K562 (cell line): ENCODE measurements at regions not wholly inside any gene's neighbourhood (a gene's known extent, or its start where the extent isn't known, plus 50 kb on each side); places are given as distances from the start of the nearest gene placed in this dataset.

Source experiments
- EP300 ChIP-seq: IDR thresholded peaks from 2 replicates; pipeline ENCODE4 v1.6.1; 2012; ENCODE audit warnings: low read length, improper control_type of control experiment
- MYC ChIP-seq, 2 experiments: fragments of 250-450 bp in 1 of 2; sonication (Bioruptor Pico) in 1 of 2; IDR thresholded peaks; 2 replicates each; pipeline versions ENCODE4 v1.5.1 to v1.6.1; 2012 to 2021; ENCODE audit warnings: low read depth in 2 of 2, borderline replicate concordance in 1 of 2, improper control_type of control experiment in 1 of 2, low read length in 1 of 2, mild to moderate bottlenecking in 1 of 2, moderate library complexity in 1 of 2
- TF ChIP-seq, protein P1 (sequence below), 3 experiments: IDR thresholded peaks in 2 of 3; conservative IDR thresholded peaks in 1 of 3; 2 replicates each; pipeline ENCODE4 v1.5.1; 2011 to 2012; ENCODE audit warnings: low read length in 3 of 3, mild to moderate bottlenecking in 3 of 3, control low read depth in 2 of 3, improper control_type of control experiment in 1 of 3, inconsistent platforms in 1 of 3, low read depth in 1 of 3, mixed read lengths in 1 of 3, moderate library complexity in 1 of 3; ENCODE audit not compliant: insufficient read depth in 2 of 3
- TF ChIP-seq, protein P2 (sequence below): fragments of 250-450 bp; sonication (Bioruptor Pico); IDR thresholded peaks from 2 replicates; pipeline ENCODE4 v1.8.0; 2022; ENCODE audit warnings: inconsistent platforms

GRCh38 chr12:74440469-74440868 is 97.2 kb upstream of the ATXN7L3B start:
- TF ChIP-seq, protein P1, sequence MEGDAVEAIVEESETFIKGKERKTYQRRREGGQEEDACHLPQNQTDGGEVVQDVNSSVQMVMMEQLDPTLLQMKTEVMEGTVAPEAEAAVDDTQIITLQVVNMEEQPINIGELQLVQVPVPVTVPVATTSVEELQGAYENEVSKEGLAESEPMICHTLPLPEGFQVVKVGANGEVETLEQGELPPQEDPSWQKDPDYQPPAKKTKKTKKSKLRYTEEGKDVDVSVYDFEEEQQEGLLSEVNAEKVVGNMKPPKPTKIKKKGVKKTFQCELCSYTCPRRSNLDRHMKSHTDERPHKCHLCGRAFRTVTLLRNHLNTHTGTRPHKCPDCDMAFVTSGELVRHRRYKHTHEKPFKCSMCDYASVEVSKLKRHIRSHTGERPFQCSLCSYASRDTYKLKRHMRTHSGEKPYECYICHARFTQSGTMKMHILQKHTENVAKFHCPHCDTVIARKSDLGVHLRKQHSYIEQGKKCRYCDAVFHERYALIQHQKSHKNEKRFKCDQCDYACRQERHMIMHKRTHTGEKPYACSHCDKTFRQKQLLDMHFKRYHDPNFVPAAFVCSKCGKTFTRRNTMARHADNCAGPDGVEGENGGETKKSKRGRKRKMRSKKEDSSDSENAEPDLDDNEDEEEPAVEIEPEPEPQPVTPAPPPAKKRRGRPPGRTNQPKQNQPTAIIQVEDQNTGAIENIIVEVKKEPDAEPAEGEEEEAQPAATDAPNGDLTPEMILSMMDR (IDR thresholded peaks at IDR 0.05 in 2 of 3, conservative IDR thresholded peaks at IDR 0.05 in 1 of 3; ENCODE audit: insufficient read depth in 2 of 3, low read depth in 1 of 3, low read length in 3 of 3) = no peak
- TF ChIP-seq, protein P2, sequence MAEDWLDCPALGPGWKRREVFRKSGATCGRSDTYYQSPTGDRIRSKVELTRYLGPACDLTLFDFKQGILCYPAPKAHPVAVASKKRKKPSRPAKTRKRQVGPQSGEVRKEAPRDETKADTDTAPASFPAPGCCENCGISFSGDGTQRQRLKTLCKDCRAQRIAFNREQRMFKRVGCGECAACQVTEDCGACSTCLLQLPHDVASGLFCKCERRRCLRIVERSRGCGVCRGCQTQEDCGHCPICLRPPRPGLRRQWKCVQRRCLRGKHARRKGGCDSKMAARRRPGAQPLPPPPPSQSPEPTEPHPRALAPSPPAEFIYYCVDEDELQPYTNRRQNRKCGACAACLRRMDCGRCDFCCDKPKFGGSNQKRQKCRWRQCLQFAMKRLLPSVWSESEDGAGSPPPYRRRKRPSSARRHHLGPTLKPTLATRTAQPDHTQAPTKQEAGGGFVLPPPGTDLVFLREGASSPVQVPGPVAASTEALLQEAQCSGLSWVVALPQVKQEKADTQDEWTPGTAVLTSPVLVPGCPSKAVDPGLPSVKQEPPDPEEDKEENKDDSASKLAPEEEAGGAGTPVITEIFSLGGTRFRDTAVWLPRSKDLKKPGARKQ (CRISPR knock-in tag) = no peak
- no peak for TF ChIP-seq EP300
- TF ChIP-seq MYC (IDR thresholded peaks at IDR 0.05; ENCODE audit: low read depth, low read length) = no peak
- no peak for TF ChIP-seq MYC (CRISPR knock-in tag; IDR thresholded peaks at IDR 0.05; ENCODE audit: borderline replicate concordance, low read depth)
